Neural cell (in vitro differentiated cells): ENCODE measurements at regions not wholly inside any gene's neighbourhood (a gene's known extent, or its start where the extent isn't known, plus 50 kb on each side); places are given as distances from the start of the nearest gene placed in this dataset.

Experiments used
- H2AFZ ChIP-seq: fragments of 200-600, 300-800 bp; sonication (generic), shearing (Covaris generic); 2 replicates; pipeline ENCODE4 v1.6.0; 2014; ENCODE audit warnings: low read depth, mild to moderate bottlenecking, antibody characterized with exemption, low read length, moderate library complexity
- H3F3A ChIP-seq: fragments of 200-600 bp; shearing (Covaris generic); 2 replicates; pipeline ENCODE4 v1.6.1; 2016; ENCODE audit warnings: mild to moderate bottlenecking, moderate library complexity, mixed read lengths, antibody characterized with exemption, low read length; ENCODE audit not compliant: insufficient read depth, poor library complexity, severe bottlenecking
- H3K27ac ChIP-seq: fragments of 200-600, 300-800 bp; sonication (generic), shearing (Covaris generic); 2 replicates; pipeline ENCODE4 v1.5.1; 2014; ENCODE audit warnings: mild to moderate bottlenecking, low read length, moderate library complexity
- H3K27me3 ChIP-seq: fragments of 300-800, 200-600 bp; sonication (generic), shearing (Covaris generic); 2 replicates; pipeline ENCODE4 v1.6.0; 2014; ENCODE audit warnings: mild to moderate bottlenecking, low read depth, low read length, moderate library complexity; ENCODE audit not compliant: insufficient read depth
- H3K36me3 ChIP-seq: fragments of 300-800, 200-600 bp; sonication (generic), shearing (Covaris generic); 2 replicates; pipeline ENCODE4 v1.5.1; 2014; ENCODE audit warnings: mild to moderate bottlenecking, antibody characterized with exemption, low read length, moderate library complexity; ENCODE audit not compliant: insufficient read depth
- H3K4me2 ChIP-seq: fragments of 300-800, 200-600 bp; sonication (generic), shearing (Covaris generic); 2 replicates; pipeline ENCODE4 v1.6.0; 2014; ENCODE audit warnings: mild to moderate bottlenecking, low read length
- H3K4me3 ChIP-seq: fragments of 300-800, 200-600 bp; sonication (generic), shearing (Covaris generic); 2 replicates; pipeline ENCODE4 v1.5.1; 2014; ENCODE audit warnings: mild to moderate bottlenecking, low read length, moderate library complexity
- H3K79me2 ChIP-seq: fragments of 200-600 bp; shearing (Covaris generic); replicated peaks from 2 replicates; pipeline ENCODE4 v1.6.0; 2014; ENCODE audit warnings: mild to moderate bottlenecking, low read length, moderate library complexity; ENCODE audit not compliant: insufficient read depth
- H3K9ac ChIP-seq: fragments of 300-800, 200-600 bp; sonication (generic), shearing (Covaris generic); 2 replicates; pipeline ENCODE4 v1.6.1; 2016; ENCODE audit warnings: mild to moderate bottlenecking, low read length, mixed read lengths
- H3K9me2 ChIP-seq: fragments of 200-600 bp; shearing (Covaris generic); 2 replicates; pipeline ENCODE4 v1.6.1; 2016; ENCODE audit warnings: mild to moderate bottlenecking, low read length, mixed read lengths; ENCODE audit not compliant: insufficient read depth
- H3K9me3 ChIP-seq: fragments of 200-600, 300-800 bp; sonication (generic), shearing (Covaris generic); 2 replicates; pipeline ENCODE4 v1.6.1; 2016; ENCODE audit warnings: mild to moderate bottlenecking, mixed run types, low read length, moderate library complexity, mixed read lengths
- H4K20me1 ChIP-seq: fragments of 200-600 bp; shearing (Covaris generic); 2 replicates; pipeline ENCODE4 v1.6.1; 2016; ENCODE audit warnings: mild to moderate bottlenecking, mixed run types; ENCODE audit not compliant: insufficient read depth
- CTCF ChIP-seq: fragments of 450-650 bp; IDR thresholded peaks from 2 replicates; pipeline ENCODE4 v1.5.1; 2014; ENCODE audit warnings: antibody characterized with exemption, mild to moderate bottlenecking, moderate library complexity; ENCODE audit not compliant: poor library complexity, severe bottlenecking
- EP300 ChIP-seq: fragments of 450-650 bp; conservative IDR thresholded peaks from 2 replicates; pipeline ENCODE4 v1.6.1; 2014; ENCODE audit warnings: antibody characterized with exemption, mild to moderate bottlenecking, moderate library complexity; ENCODE audit not compliant: poor library complexity, severe bottlenecking
- EZH2 ChIP-seq: fragments of 200-600, 300-800 bp; shearing (Covaris generic), sonication (generic); IDR thresholded peaks from 2 replicates; pipeline ENCODE4 v1.6.1; 2014; ENCODE audit warnings: antibody characterized with exemption, low read length, borderline replicate concordance, mild to moderate bottlenecking; ENCODE audit not compliant: insufficient read depth, poor library complexity, severe bottlenecking
- MXI1 ChIP-seq: fragments of 450-650 bp; conservative IDR thresholded peaks from 2 replicates; pipeline ENCODE4 v1.6.1; 2014; ENCODE audit warnings: antibody characterized with exemption, mild to moderate bottlenecking; ENCODE audit not compliant: poor library complexity, severe bottlenecking
- POLR2AphosphoS5 ChIP-seq: IDR thresholded peaks from 2 replicates; pipeline ENCODE4 v1.6.1; 2012
- RAD21 ChIP-seq: fragments of 450-650 bp; conservative IDR thresholded peaks from 2 replicates; pipeline ENCODE4 v1.6.1; 2014; ENCODE audit warnings: antibody characterized with exemption, mild to moderate bottlenecking, moderate library complexity
- REST ChIP-seq: IDR thresholded peaks from 2 replicates; pipeline ENCODE4 v1.6.1; 2012; ENCODE audit warnings: borderline replicate concordance
- SMC3 ChIP-seq: fragments of 450-650 bp; conservative IDR thresholded peaks from 2 replicates; pipeline ENCODE4 v1.6.1; 2014; ENCODE audit warnings: antibody characterized with exemption, mild to moderate bottlenecking, moderate library complexity; ENCODE audit not compliant: poor library complexity
- TAF1 ChIP-seq: IDR thresholded peaks from 2 replicates; pipeline ENCODE4 v1.6.1; 2012; ENCODE audit warnings: low read depth

- H3K27me3 ChIP-seq = no peaks in the 10 kb centered on the region
- peak overlapping the region; percentile 86 for H3K27ac ChIP-seq
- peaks cover 11% of the 10 kb centered on the region for H3F3A ChIP-seq
- peak overlapping the region; percentile 52 for H3K9ac ChIP-seq
- peak overlapping the region; percentile 30 for H3K4me3 ChIP-seq
- peak; percentile 76 for TF ChIP-seq REST
- peak; percentile 49 for TF ChIP-seq SMC3
- no peak for TF ChIP-seq CTCF
- TF ChIP-seq EZH2 = no peak
- peak; percentile 65 for TF ChIP-seq MXI1
- peak; percentile 42 for TF ChIP-seq RAD21
- peak; percentile 87 for TF ChIP-seq EP300
- TF ChIP-seq TAF1 = no peak
- peak; percentile 78 for TF ChIP-seq POLR2AphosphoS5
- H3K36me3 ChIP-seq = no peaks in the 10 kb centered on the region
- H4K20me1 ChIP-seq = no peaks in the 10 kb centered on the region
- no peaks in the 10 kb centered on the region for H3K9me2 ChIP-seq
- H2AFZ ChIP-seq = no peak overlapping the region
- no peaks in the 10 kb centered on the region for H3K79me2 ChIP-seq
- no peak overlapping the region for H3K4me2 ChIP-seq
- no peaks in the 10 kb centered on the region for H3K9me3 ChIP-seq
Observed at GRCh38 chr16:5874899-5875298, 777.3 kb upstream of the EEF2KMT start.

- Histone ChIP-seq H3K36me3 (peaks cover 3% of the 10 kb centered on the region), H2AFZ (no peak overlapping the region), H4K20me1 (no peaks in the 10 kb centered on the region), H3K9me3 (no peaks in the 10 kb centered on the region), H3K27me3 (no peaks in the 10 kb centered on the region), H3K4me2 (no peak overlapping the region), H3K9ac (no peak overlapping the region), H3K4me3 (no peak overlapping the region), H3K27ac (peak overlapping the region; percentile 86), H3F3A (peaks cover 11% of the 10 kb centered on the region), H3K79me2 (no peaks in the 10 kb centered on the region), H3K9me2 (no peaks in the 10 kb centered on the region)
- TF ChIP-seq EZH2 = no peak
- TF ChIP-seq EP300 = no peak
- no peak for TF ChIP-seq MXI1
- TF ChIP-seq SMC3 = no peak
- no peak for TF ChIP-seq CTCF
- no peak for TF ChIP-seq POLR2AphosphoS5
- TF ChIP-seq REST = no peak
- no peak for TF ChIP-seq RAD21
- no peak for TF ChIP-seq TAF1
Observed at GRCh38 chr16:5873221-5873620, 775.6 kb upstream of the EEF2KMT start.
